Activated T-helper 1 cell treated with anti-CD3 and anti-CD28 coated beads, Interleukin-12 subunit alpha, Interleukin-12 subunit beta, Interleukin-2, Interleukin-4 antibody, amounts not matched to agents 30 ng/mL and 10 ng/mL and 1 ng/mL, durations not matched to agents 14 hours and 24 hours and 36 hours (primary cell): ENCODE measurements at regions not wholly inside any gene's neighbourhood (a gene's known extent, or its start where the extent isn't known, plus 50 kb on each side); places are given as distances from the start of the nearest gene placed in this dataset.

Experiments used
- DNase-seq: peaks from one replicate; pipeline ENCODE4 v3.0.0; 2021; ENCODE audit warnings: low spot score
- H3K27ac Mint-ChIP-seq: one replicate; pipeline ENCODE4 v1.8.0; 2021; ENCODE audit warnings: mild to moderate bottlenecking, mixed read lengths
- H3K27me3 Mint-ChIP-seq: one replicate; pipeline ENCODE4 v1.8.0; 2022; ENCODE audit warnings: mild to moderate bottlenecking, moderate library complexity, mixed read lengths; ENCODE audit not compliant: insufficient read depth
- H3K36me3 Mint-ChIP-seq: one replicate; pipeline ENCODE4 v1.8.0; 2021; ENCODE audit warnings: low read depth, mixed read lengths
- H3K4me1 Mint-ChIP-seq: one replicate; pipeline ENCODE4 v1.8.0; 2021; ENCODE audit warnings: low read depth, mixed read lengths
- H3K4me3 Mint-ChIP-seq: one replicate; pipeline ENCODE4 v1.8.0; 2021; ENCODE audit warnings: mild to moderate bottlenecking, moderate library complexity, mixed read lengths
- H3K9me3 Mint-ChIP-seq: one replicate; pipeline ENCODE4 v1.8.0; 2021; ENCODE audit warnings: mixed read lengths
- intact Hi-C: fragments of 100-400 bp; cut with micrococcal nuclease; formaldehyde crosslinking; loops from one replicate; pipeline ENCODE4 v1.15.1; 2024

GRCh38 chr18:60754413-60755009 is 381.9 kb upstream of the MC4R start:
- no peaks in the 10 kb centered on the region for H3K36me3 Mint-ChIP-seq
- no peaks in the 10 kb centered on the region for H3K9me3 Mint-ChIP-seq
- no peak overlapping the region for H3K27ac Mint-ChIP-seq
- H3K27me3 Mint-ChIP-seq, result no peaks in the 10 kb centered on the region
- no peak for DNase-seq
- H3K4me3 Mint-ChIP-seq, result no peak overlapping the region
- H3K4me1 Mint-ChIP-seq, result no peaks in the 10 kb centered on the region
- intact Hi-C loops, result no loop called here

- intact Hi-C loops, result no loop called here
- Mint-ChIP-seq H3K4me3 (no peak overlapping the region), H3K36me3 (no peaks in the 10 kb centered on the region), H3K27me3 (no peaks in the 10 kb centered on the region), H3K27ac (no peak overlapping the region), H3K4me1 (no peaks in the 10 kb centered on the region), H3K9me3 (no peaks in the 10 kb centered on the region)
- DNase-seq, result no peak
These were observed 382.6 kb upstream of the MC4R start for GRCh38 chr18:60755134-60755533.

GRCh38 chr18:60775978-60776377 is 403.4 kb upstream of the MC4R start:
- Mint-ChIP-seq H3K27me3 (no peaks in the 10 kb centered on the region), H3K4me1 (no peaks in the 10 kb centered on the region), H3K36me3 (no peaks in the 10 kb centered on the region), H3K4me3 (no peak overlapping the region), H3K27ac (no peak overlapping the region), H3K9me3 (peaks cover 15% of the 10 kb centered on the region)
- intact Hi-C loops, result no loop called here
- DNase-seq, result no peak

GRCh38 chr18:60784161-60784560 is 411.6 kb upstream of the MC4R start:
- H3K9me3 Mint-ChIP-seq, result peaks cover 3% of the 10 kb centered on the region
- H3K27me3 Mint-ChIP-seq, result no peaks in the 10 kb centered on the region
- intact Hi-C loops, result no loop called here
- no peaks in the 10 kb centered on the region for H3K4me1 Mint-ChIP-seq
- no peak for DNase-seq
- no peak overlapping the region for H3K4me3 Mint-ChIP-seq
- no peaks in the 10 kb centered on the region for H3K36me3 Mint-ChIP-seq
- H3K27ac Mint-ChIP-seq, result no peak overlapping the region

- no peaks in the 10 kb centered on the region for H3K27me3 Mint-ChIP-seq
- H3K9me3 Mint-ChIP-seq, result peaks cover 19% of the 10 kb centered on the region
- no peak overlapping the region for H3K4me3 Mint-ChIP-seq
- DNase-seq, result no peak
- no peaks in the 10 kb centered on the region for H3K36me3 Mint-ChIP-seq
- no peak overlapping the region for H3K27ac Mint-ChIP-seq
- no peaks in the 10 kb centered on the region for H3K4me1 Mint-ChIP-seq
- intact Hi-C loops, result no loop called here
These were observed 422.2 kb upstream of the MC4R start for GRCh38 chr18:60794802-60795201.

GRCh38 chr18:60804415-60804814 is 431.8 kb upstream of the MC4R start:
- H3K9me3 Mint-ChIP-seq, result no peaks in the 10 kb centered on the region
- no peak overlapping the region for H3K4me3 Mint-ChIP-seq
- no peaks in the 10 kb centered on the region for H3K27me3 Mint-ChIP-seq
- H3K4me1 Mint-ChIP-seq, result no peaks in the 10 kb centered on the region
- intact Hi-C loops, result no loop called here
- H3K27ac Mint-ChIP-seq, result no peak overlapping the region
- no peak for DNase-seq
- H3K36me3 Mint-ChIP-seq, result no peaks in the 10 kb centered on the region

GRCh38 chr18:60809937-60810336 is 437.4 kb upstream of the MC4R start:
- intact Hi-C loops, result no loop called here
- H3K9me3 Mint-ChIP-seq, result no peaks in the 10 kb centered on the region
- no peak for DNase-seq
- no peaks in the 10 kb centered on the region for H3K36me3 Mint-ChIP-seq
- H3K27ac Mint-ChIP-seq, result no peak overlapping the region
- no peaks in the 10 kb centered on the region for H3K27me3 Mint-ChIP-seq
- no peak overlapping the region for H3K4me3 Mint-ChIP-seq
- no peaks in the 10 kb centered on the region for H3K4me1 Mint-ChIP-seq

- intact Hi-C loops, result no loop called here
- no peak overlapping the region for H3K27ac Mint-ChIP-seq
- H3K27me3 Mint-ChIP-seq, result no peaks in the 10 kb centered on the region
- H3K4me3 Mint-ChIP-seq, result no peak overlapping the region
- no peaks in the 10 kb centered on the region for H3K36me3 Mint-ChIP-seq
- no peaks in the 10 kb centered on the region for H3K4me1 Mint-ChIP-seq
- no peaks in the 10 kb centered on the region for H3K9me3 Mint-ChIP-seq
- no peak for DNase-seq
These were observed 440.3 kb upstream of the MC4R start for GRCh38 chr18:60812921-60813320.

- no peaks in the 10 kb centered on the region for H3K36me3 Mint-ChIP-seq
- H3K27ac Mint-ChIP-seq, result no peak overlapping the region
- no peak overlapping the region for H3K4me3 Mint-ChIP-seq
- intact Hi-C loops, result no loop called here
- H3K27me3 Mint-ChIP-seq, result no peaks in the 10 kb centered on the region
- peaks cover 7% of the 10 kb centered on the region for H3K9me3 Mint-ChIP-seq
- H3K4me1 Mint-ChIP-seq, result no peaks in the 10 kb centered on the region
- no peak for DNase-seq
These were observed 453.8 kb upstream of the MC4R start for GRCh38 chr18:60826346-60826745.

GRCh38 chr18:60831971-60832370 is 459.4 kb upstream of the MC4R start:
- intact Hi-C loops, result no loop called here
- H3K27me3 Mint-ChIP-seq, result no peaks in the 10 kb centered on the region
- H3K9me3 Mint-ChIP-seq, result no peaks in the 10 kb centered on the region
- no peaks in the 10 kb centered on the region for H3K4me1 Mint-ChIP-seq
- no peak overlapping the region for H3K4me3 Mint-ChIP-seq
- H3K36me3 Mint-ChIP-seq, result no peaks in the 10 kb centered on the region
- DNase-seq, result no peak
- no peak overlapping the region for H3K27ac Mint-ChIP-seq

- no peaks in the 10 kb centered on the region for H3K4me1 Mint-ChIP-seq
- no peak overlapping the region for H3K4me3 Mint-ChIP-seq
- H3K9me3 Mint-ChIP-seq, result peaks cover 6% of the 10 kb centered on the region
- no peak overlapping the region for H3K27ac Mint-ChIP-seq
- no peaks in the 10 kb centered on the region for H3K36me3 Mint-ChIP-seq
- intact Hi-C loops, result no loop called here
- no peak for DNase-seq
- H3K27me3 Mint-ChIP-seq, result no peaks in the 10 kb centered on the region
These were observed 466.1 kb upstream of the MC4R start for GRCh38 chr18:60838677-60839076.

- Mint-ChIP-seq H3K27ac (no peak overlapping the region), H3K36me3 (no peaks in the 10 kb centered on the region), H3K4me3 (no peak overlapping the region), H3K4me1 (no peaks in the 10 kb centered on the region), H3K27me3 (no peaks in the 10 kb centered on the region), H3K9me3 (peaks cover 20% of the 10 kb centered on the region)
- intact Hi-C loops, result no loop called here
- no peak for DNase-seq
These were observed 473.8 kb upstream of the MC4R start for GRCh38 chr18:60846396-60846795.

- Mint-ChIP-seq H3K4me3 (no peak overlapping the region), H3K36me3 (no peaks in the 10 kb centered on the region), H3K4me1 (no peaks in the 10 kb centered on the region), H3K27ac (no peak overlapping the region), H3K9me3 (peaks cover 13% of the 10 kb centered on the region), H3K27me3 (no peaks in the 10 kb centered on the region)
- no peak for DNase-seq
- intact Hi-C loops, result no loop called here
These were observed 474.9 kb upstream of the MC4R start for GRCh38 chr18:60847517-60847916.

GRCh38 chr18:60861575-60861974 is 471.7 kb upstream of the CDH20 start:
- Mint-ChIP-seq H3K9me3 (no peaks in the 10 kb centered on the region), H3K4me3 (no peak overlapping the region), H3K27ac (no peak overlapping the region), H3K4me1 (no peaks in the 10 kb centered on the region), H3K27me3 (no peaks in the 10 kb centered on the region), H3K36me3 (no peaks in the 10 kb centered on the region)
- no peak for DNase-seq
- intact Hi-C loops, result no loop called here
